ENCODE measurements at regions not wholly inside any gene's neighbourhood (a gene's known extent, or its start where the extent isn't known, plus 50 kb on each side); places are given as distances from the start of the nearest gene placed in this dataset.

DNA sequence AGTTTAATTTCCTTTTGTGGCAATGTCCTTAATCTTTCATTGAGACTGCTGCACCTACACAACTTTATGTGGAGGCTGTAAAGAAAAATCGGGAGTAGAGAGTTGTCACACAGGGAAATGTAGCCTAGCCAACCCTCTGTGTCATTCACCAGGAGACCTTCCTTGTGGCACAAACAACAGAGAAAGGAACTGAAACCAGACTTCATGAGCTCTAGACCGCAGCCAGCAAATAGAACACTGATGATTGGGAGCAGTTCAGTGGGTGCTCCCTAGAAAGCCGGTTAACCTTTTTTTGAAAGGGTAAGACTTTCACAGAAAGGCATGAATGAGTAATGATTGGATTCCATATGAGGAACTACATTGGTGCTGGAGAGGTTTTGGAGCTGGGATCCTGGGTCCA, 1752.4 kb upstream of the CELF4 start:
- WGBS (ENCODE audit: insufficient coverage, insufficient replicate concordance, low lambda C conversion rate, missing lambda C conversion rate): 42% methylated on average over 3 of the region's 3 CpGs

More for the DNA sequence above, 1752.4 kb upstream of the CELF4 start:
- TF ChIP-seq IRF4 (IDR thresholded peaks at IDR 0.05; ENCODE audit: low read depth, low read length) (0 out of 2 replicates have a peak, but pooled peaks have one; percentile 22), SMC3 (IDR thresholded peaks at IDR 0.05; ENCODE audit: borderline replicate concordance, low read length) (no peak), KAT2A (conservative IDR thresholded peaks at IDR 0.05; ENCODE audit: control insufficient read depth, low read depth, low read length) (no peak), RUNX3 (IDR thresholded peaks at IDR 0.05; ENCODE audit: low read length) (peak; percentile 63), SPI1 (IDR thresholded peaks at IDR 0.05; ENCODE audit: borderline replicate concordance, insufficient read depth, low read depth, low read length) (peak; percentile 88), NFXL1 (IDR thresholded peaks at IDR 0.05; ENCODE audit: borderline replicate concordance) (no peak), TARDBP (IDR thresholded peaks at IDR 0.05; ENCODE audit: borderline replicate concordance) (no peak)
- TF ChIP-seq, protein P1, sequence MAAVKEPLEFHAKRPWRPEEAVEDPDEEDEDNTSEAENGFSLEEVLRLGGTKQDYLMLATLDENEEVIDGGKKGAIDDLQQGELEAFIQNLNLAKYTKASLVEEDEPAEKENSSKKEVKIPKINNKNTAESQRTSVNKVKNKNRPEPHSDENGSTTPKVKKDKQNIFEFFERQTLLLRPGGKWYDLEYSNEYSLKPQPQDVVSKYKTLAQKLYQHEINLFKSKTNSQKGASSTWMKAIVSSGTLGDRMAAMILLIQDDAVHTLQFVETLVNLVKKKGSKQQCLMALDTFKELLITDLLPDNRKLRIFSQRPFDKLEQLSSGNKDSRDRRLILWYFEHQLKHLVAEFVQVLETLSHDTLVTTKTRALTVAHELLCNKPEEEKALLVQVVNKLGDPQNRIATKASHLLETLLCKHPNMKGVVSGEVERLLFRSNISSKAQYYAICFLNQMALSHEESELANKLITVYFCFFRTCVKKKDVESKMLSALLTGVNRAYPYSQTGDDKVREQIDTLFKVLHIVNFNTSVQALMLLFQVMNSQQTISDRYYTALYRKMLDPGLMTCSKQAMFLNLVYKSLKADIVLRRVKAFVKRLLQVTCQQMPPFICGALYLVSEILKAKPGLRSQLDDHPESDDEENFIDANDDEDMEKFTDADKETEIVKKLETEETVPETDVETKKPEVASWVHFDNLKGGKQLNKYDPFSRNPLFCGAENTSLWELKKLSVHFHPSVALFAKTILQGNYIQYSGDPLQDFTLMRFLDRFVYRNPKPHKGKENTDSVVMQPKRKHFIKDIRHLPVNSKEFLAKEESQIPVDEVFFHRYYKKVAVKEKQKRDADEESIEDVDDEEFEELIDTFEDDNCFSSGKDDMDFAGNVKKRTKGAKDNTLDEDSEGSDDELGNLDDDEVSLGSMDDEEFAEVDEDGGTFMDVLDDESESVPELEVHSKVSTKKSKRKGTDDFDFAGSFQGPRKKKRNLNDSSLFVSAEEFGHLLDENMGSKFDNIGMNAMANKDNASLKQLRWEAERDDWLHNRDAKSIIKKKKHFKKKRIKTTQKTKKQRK (IDR thresholded peaks at IDR 0.05; ENCODE audit: low read depth, low read length): no peak
- FAIRE-seq: no peak
- ChIA-PET CTCF (no interaction called here), SMC1A (ENCODE audit: uncharacterized antibody, unreplicated experiment) (no interaction called here), RAD21 (ENCODE audit: unreplicated experiment) (no interaction called here), POLR2A (no interaction called here)
- no peaks in the 10 kb centered on the region for H3K79me2 ChIP-seq (ENCODE audit: control insufficient read depth, insufficient read depth, low read length)
- no peak overlapping the region for H3K4me2 ChIP-seq (ENCODE audit: control insufficient read depth, insufficient read depth)
- ATAC-seq: peak; percentile 63
- no peak overlapping the region for H2AFZ ChIP-seq (ENCODE audit: control insufficient read depth, low read depth, low read length)
- H3K9ac ChIP-seq (ENCODE audit: control insufficient read depth, insufficient read depth, low read length): no peak overlapping the region
- no peaks in the 10 kb centered on the region for H3K4me1 ChIP-seq (ENCODE audit: control insufficient read depth, insufficient read depth, low read length)
- BruUV-seq (replicated peaks): no TSS peak
- intact Hi-C loops (cut with micrococcal nuclease; ENCODE audit: unreplicated experiment) (no loop called here), in situ Hi-C loops (cut with MboI) (no loop called here)
- H3K9me3 ChIP-seq (replicated peaks; ENCODE audit: control insufficient read depth, insufficient read depth, low read length): no peaks in the 10 kb centered on the region
- no peak for DNase-seq (ENCODE audit: low read depth, low spot score)
- no peak overlapping the region for H3K27ac ChIP-seq (ENCODE audit: control insufficient read depth, insufficient read depth)
- H3K27me3 ChIP-seq (replicated peaks in 1 of 2; ENCODE audit: control insufficient read depth in 2 of 2, insufficient read depth in 2 of 2, low read length in 1 of 2): no peaks in the 10 kb centered on the region
- no peaks in the 10 kb centered on the region for H3K36me3 ChIP-seq (ENCODE audit: control insufficient read depth in 2 of 2, insufficient read depth in 2 of 2, low read length in 1 of 2)
- H4K20me1 ChIP-seq (ENCODE audit: control insufficient read depth, insufficient read depth): no peaks in the 10 kb centered on the region
- no peak overlapping the region for H3K4me3 ChIP-seq

Measured in GM12878 (cell line).